ENCODE measurements at regions not wholly inside any gene's neighbourhood (a gene's known extent, or its start where the extent isn't known, plus 50 kb on each side); places are given as distances from the start of the nearest gene placed in this dataset.

DNA sequence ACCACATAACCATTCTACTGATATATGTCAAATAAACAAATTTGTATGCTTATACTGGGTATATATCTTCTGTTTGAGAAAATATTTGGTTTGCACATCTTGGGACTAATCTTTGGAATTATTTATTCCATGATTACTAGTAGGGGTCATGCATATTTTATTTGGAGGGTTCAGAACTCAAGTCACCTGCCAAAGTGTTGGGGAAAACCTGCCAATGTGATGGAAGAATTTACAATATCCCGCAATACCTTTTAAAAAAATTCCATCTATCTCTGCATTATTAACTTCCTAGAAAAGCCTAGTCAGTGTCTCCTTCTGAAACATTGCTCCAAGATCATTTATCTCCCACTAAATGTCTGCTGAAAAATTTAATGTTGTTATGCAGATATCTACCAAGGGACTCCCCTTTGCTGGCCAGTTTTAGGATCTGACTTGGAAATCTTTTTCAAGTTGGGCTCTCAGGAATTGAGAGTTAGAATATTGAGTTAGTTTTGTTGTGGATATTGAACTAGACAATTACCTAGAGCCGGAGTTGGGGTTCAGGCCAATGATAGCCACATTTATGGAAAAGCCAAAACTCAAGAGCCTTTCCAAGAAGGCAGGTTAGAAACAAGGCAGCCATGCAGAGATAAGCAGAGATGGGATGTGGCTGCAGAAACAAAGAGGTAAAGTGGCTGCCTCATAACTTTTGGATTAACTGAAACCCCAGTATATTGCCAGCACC, 425.2 kb downstream of the ADAMTS20 start:
- no peak overlapping the region for H3K4me3 ChIP-seq
- H3K27ac ChIP-seq: no peak overlapping the region
- TF ChIP-seq CTCF (IDR thresholded peaks at IDR 0.05): no peak
- DNase-seq (ENCODE audit: low spot score): no peak

- H3K27ac ChIP-seq: no peak overlapping the region
- no peak overlapping the region for H3K4me3 ChIP-seq
- no peak for TF ChIP-seq CTCF (IDR thresholded peaks at IDR 0.05)
- no peak for DNase-seq (ENCODE audit: low spot score)
Observed at GRCh38 chr12:43123461-43123860, 428.5 kb downstream of the ADAMTS20 start.

DNA sequence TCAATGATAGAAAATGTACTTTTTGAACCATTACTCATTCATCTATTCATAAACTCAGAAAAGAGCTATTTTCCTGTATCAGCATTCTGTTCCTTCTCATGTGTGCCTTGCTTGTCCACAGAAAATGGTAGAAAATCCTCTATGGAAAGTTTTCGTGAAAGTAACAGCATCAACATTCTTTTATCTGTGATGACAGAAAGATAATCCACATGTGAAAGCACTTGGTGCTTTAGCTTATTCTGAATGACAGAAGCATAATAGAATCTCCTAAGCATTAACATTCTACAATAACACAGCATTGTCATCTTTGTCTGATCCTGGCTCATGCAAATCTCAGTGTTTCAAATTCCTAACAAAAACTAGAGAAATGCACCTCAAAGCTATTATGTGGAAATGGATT, 431.9 kb downstream of the ADAMTS20 start:
- no peak for TF ChIP-seq CTCF (IDR thresholded peaks at IDR 0.05)
- no peak overlapping the region for H3K27ac ChIP-seq
- no peak for DNase-seq (ENCODE audit: low spot score)
- no peak overlapping the region for H3K4me3 ChIP-seq

GRCh38 chr12:43118881-43119280, 433.1 kb downstream of the ADAMTS20 start:
- TF ChIP-seq CTCF (IDR thresholded peaks at IDR 0.05): no peak
- H3K4me3 ChIP-seq: no peak overlapping the region
- no peak for DNase-seq (ENCODE audit: low spot score)
- no peak overlapping the region for H3K27ac ChIP-seq

DNA sequence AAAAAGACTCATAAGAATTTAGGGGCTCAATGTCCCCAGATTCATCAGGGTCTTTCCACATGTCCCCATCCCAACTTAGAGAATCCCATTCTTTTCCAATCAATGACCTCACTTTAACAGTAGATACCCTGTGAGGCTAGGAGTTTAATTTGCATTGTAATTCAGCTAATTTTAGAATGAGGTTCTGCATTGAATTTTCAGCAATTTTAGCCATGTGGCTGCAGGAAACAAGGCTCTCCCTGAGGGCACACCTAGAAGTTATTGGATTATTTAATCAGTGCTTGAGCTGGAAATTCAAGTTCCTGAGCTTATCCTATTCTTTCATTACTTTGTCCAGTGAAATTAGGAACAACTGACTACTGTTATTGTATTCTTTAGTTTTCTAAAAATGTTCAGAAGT, 433.8 kb downstream of the ADAMTS20 start:
- DNase-seq (ENCODE audit: low spot score): no peak
- no peak for TF ChIP-seq CTCF (IDR thresholded peaks at IDR 0.05)
- no peak overlapping the region for H3K27ac ChIP-seq
- H3K4me3 ChIP-seq: no peak overlapping the region

GRCh38 chr12:43117226-43117930, 434.6 kb downstream of the ADAMTS20 start:
- DNase-seq (ENCODE audit: low spot score): no peak
- TF ChIP-seq CTCF (IDR thresholded peaks at IDR 0.05): no peak
- no peak overlapping the region for H3K4me3 ChIP-seq
- no peak overlapping the region for H3K27ac ChIP-seq

Data from coronary artery (tissue), 2 donors.